IgD-negative memory B cell (primary cell): ENCODE measurements at regions not wholly inside any gene's neighbourhood (a gene's known extent, or its start where the extent isn't known, plus 50 kb on each side); places are given as distances from the start of the nearest gene placed in this dataset.
"Not testable (repeated sequence)": the region's sequence is repeated elsewhere in the genome, so short reads cannot be mapped to it uniquely, and the experiment has no call there.

Source experiments
- H3K27ac Mint-ChIP-seq, 3 donors: one replicate each; pipeline ENCODE4 v1.8.0; 2020 to 2022; ENCODE audit warnings: mild to moderate bottlenecking in 3 of 3, mixed read lengths in 3 of 3, moderate library complexity in 1 of 3
- H3K27me3 Mint-ChIP-seq: one replicate; pipeline ENCODE4 v1.8.0; 2021; ENCODE audit warnings: mixed read lengths
- H3K36me3 Mint-ChIP-seq: one replicate; pipeline ENCODE4 v1.8.0; 2020; ENCODE audit warnings: mild to moderate bottlenecking, mixed read lengths
- H3K4me1 Mint-ChIP-seq, 3 donors: one replicate each; pipeline ENCODE4 v1.8.0; 2020 to 2022; ENCODE audit warnings: mixed read lengths in 3 of 3, mild to moderate bottlenecking in 1 of 3
- H3K4me3 Mint-ChIP-seq, 4 donors: one replicate each; pipeline ENCODE4 v1.8.0; 2020 to 2022; ENCODE audit warnings: mild to moderate bottlenecking in 4 of 4, mixed read lengths in 4 of 4, moderate library complexity in 3 of 4
- H3K9me3 Mint-ChIP-seq, 3 donors: one replicate each; pipeline ENCODE4 v1.8.0; 2020 to 2021; ENCODE audit warnings: mixed read lengths in 3 of 3, mild to moderate bottlenecking in 1 of 3

- Mint-ChIP-seq H3K27ac (no peak overlapping the region), H3K4me1 (no peaks in the 10 kb centered on the region), H3K4me3 (no peak overlapping the region), H3K9me3 (peaks cover 0 to 1% (median 0%) of the 10 kb centered on the region in 3 donors), H3K27me3 (peaks cover 1% of the 10 kb centered on the region), H3K36me3 (no peaks in the 10 kb centered on the region)
Measured at GRCh38 chr3:20302766-20303165, 116.8 kb upstream of the SGO1 start.

GRCh38 chr3:20288050-20288449 is 102.0 kb upstream of the SGO1 start:
- Mint-ChIP-seq H3K27me3 (no peaks in the 10 kb centered on the region), H3K4me3 (no peak overlapping the region), H3K9me3 (peaks cover 9 to 23% (median 21%) of the 10 kb centered on the region in 3 donors), H3K36me3 (peaks cover 3% of the 10 kb centered on the region), H3K4me1 (no peaks in the 10 kb centered on the region), H3K27ac (no peak overlapping the region)

- peak overlapping the region in 3 of 4 donors; percentile 27 to 59 (median 58) for H3K4me3 Mint-ChIP-seq
- peaks cover 0 to 7% (median 6%) of the 10 kb centered on the region in 3 donors for H3K4me1 Mint-ChIP-seq
- H3K27me3 Mint-ChIP-seq, result no peaks in the 10 kb centered on the region
- H3K9me3 Mint-ChIP-seq, result peaks cover 8 to 17% (median 13%) of the 10 kb centered on the region in 3 donors
- H3K27ac Mint-ChIP-seq, result no peak overlapping the region
- H3K36me3 Mint-ChIP-seq, result peaks cover 1% of the 10 kb centered on the region
Measured at GRCh38 chr3:20280257-20280656, 94.3 kb upstream of the SGO1 start.

DNA sequence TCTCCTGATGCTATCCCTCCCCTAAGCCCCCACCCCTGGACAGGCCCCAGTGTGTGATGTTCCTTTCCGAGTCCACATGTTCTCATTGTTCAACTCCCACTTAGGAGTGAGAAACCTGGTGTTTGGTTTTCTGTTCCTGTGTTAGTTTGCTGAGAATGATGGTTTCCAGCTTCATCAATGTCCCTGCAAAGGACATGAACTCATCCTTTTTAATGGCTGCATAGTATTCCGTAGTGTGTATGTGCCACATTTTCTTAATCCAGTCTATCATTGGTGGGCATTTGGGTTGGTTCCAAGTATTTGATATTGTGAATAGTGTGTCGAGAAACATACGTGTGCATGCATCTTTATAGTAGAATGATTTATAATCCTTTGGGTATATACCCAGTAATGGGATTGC is 80.0 kb upstream of the SGO1 start:
- not testable (repeated sequence) for H3K4me3 Mint-ChIP-seq, H3K27ac Mint-ChIP-seq, H3K4me1 Mint-ChIP-seq, H3K27me3 Mint-ChIP-seq
- Mint-ChIP-seq H3K9me3 (peaks cover 1 to 13% (median 7%) of the 10 kb centered on the region in 3 donors), H3K36me3 (peaks cover 11% of the 10 kb centered on the region)

GRCh38 chr3:20264900-20265567 is 79.0 kb upstream of the SGO1 start:
- Mint-ChIP-seq H3K27ac (no peak overlapping the region), H3K36me3 (peaks cover 11% of the 10 kb centered on the region)

DNA sequence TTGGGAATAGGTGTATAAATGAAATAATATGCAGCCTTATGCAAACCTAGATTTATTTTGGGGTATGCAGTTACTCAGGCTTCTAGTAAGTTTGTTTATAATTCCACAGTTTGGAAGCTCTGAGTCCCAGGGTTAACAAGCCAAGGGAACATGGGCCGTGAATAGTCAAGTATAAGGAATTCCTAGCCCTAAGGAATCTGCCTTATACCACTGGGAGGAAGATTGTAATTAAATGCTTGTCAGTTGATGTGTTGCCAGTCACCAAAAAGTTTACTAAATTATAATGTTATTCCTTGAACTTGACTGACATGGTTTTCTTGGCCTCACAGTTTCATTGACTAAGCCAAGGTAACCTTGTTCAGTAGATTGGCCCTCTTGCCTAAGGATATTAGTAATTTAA is 72.4 kb upstream of the SGO1 start:
- H3K27ac Mint-ChIP-seq, result no peak overlapping the region
- H3K9me3 Mint-ChIP-seq, result no peaks in the 10 kb centered on the region

More at GRCh38 chr3:20264900-20265567, 79.0 kb upstream of the SGO1 start:
- Mint-ChIP-seq H3K4me1 (peaks cover 0 to 1% (median 0%) of the 10 kb centered on the region in 3 donors), H3K4me3 (no peak overlapping the region), H3K27me3 (no peaks in the 10 kb centered on the region), H3K9me3 (peaks cover 1 to 13% (median 7%) of the 10 kb centered on the region in 3 donors)

GRCh38 chr3:20256144-20256543 is 70.1 kb upstream of the SGO1 start:
- Mint-ChIP-seq H3K4me3 (peak overlapping the region in 1 of 4 donors; percentile 28), H3K9me3 (no peaks in the 10 kb centered on the region), H3K27ac (no peak overlapping the region)

More for the DNA sequence above, 72.4 kb upstream of the SGO1 start:
- H3K27me3 Mint-ChIP-seq, result no peaks in the 10 kb centered on the region
- H3K4me3 Mint-ChIP-seq, result no peak overlapping the region
- H3K4me1 Mint-ChIP-seq, result peaks cover 8 to 17% (median 15%) of the 10 kb centered on the region in 3 donors
- H3K36me3 Mint-ChIP-seq, result no peaks in the 10 kb centered on the region

GRCh38 chr3:20254268-20255117 is 68.5 kb upstream of the SGO1 start:
- H3K27ac Mint-ChIP-seq, result no peak overlapping the region
- H3K4me3 Mint-ChIP-seq, result no peak overlapping the region
- no peaks in the 10 kb centered on the region for H3K27me3 Mint-ChIP-seq
- no peaks in the 10 kb centered on the region for H3K9me3 Mint-ChIP-seq
- H3K4me1 Mint-ChIP-seq, result peaks cover 8 to 15% (median 15%) of the 10 kb centered on the region in 3 donors
- H3K36me3 Mint-ChIP-seq, result no peaks in the 10 kb centered on the region

More at GRCh38 chr3:20256144-20256543, 70.1 kb upstream of the SGO1 start:
- H3K4me1 Mint-ChIP-seq, result peaks cover 8 to 17% (median 15%) of the 10 kb centered on the region in 3 donors
- no peaks in the 10 kb centered on the region for H3K27me3 Mint-ChIP-seq
- H3K36me3 Mint-ChIP-seq, result no peaks in the 10 kb centered on the region

- no peak overlapping the region for H3K27ac Mint-ChIP-seq
- H3K27me3 Mint-ChIP-seq, result no peaks in the 10 kb centered on the region
Measured at GRCh38 chr3:20250786-20251185, 64.8 kb upstream of the SGO1 start.

DNA sequence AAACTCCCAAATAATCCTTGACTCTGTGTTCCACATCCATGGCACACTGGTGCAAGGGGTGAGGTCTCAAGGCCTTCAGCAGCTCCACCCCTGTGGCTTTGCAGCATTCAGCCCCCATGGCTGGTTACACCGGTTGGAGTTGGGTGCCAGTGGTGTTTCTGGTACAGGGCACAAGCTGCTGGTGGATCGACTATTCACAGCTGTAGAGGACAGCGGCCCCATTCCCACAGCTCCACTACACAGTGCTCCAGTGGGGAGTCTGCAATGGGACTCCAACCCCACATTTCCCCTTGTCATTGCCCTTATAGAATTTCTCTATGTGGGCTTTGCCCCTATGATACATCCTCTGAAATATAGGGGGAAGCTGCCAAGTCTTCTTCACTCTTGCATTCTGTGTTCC is 64.3 kb upstream of the SGO1 start:
- Mint-ChIP-seq H3K4me1 (peaks cover 9 to 14% (median 10%) of the 10 kb centered on the region in 3 donors), H3K27ac (no peak overlapping the region), H3K27me3 (no peaks in the 10 kb centered on the region), H3K9me3 (peaks cover 0 to 2% (median 0%) of the 10 kb centered on the region in 3 donors), H3K4me3 (no peak overlapping the region), H3K36me3 (peaks cover 2% of the 10 kb centered on the region)

More at GRCh38 chr3:20250786-20251185, 64.8 kb upstream of the SGO1 start:
- H3K9me3 Mint-ChIP-seq, result peaks cover 0 to 2% (median 0%) of the 10 kb centered on the region in 3 donors
- no peak overlapping the region for H3K4me3 Mint-ChIP-seq
- H3K36me3 Mint-ChIP-seq, result peaks cover 2% of the 10 kb centered on the region
- peaks cover 5 to 16% (median 12%) of the 10 kb centered on the region in 3 donors for H3K4me1 Mint-ChIP-seq

GRCh38 chr3:20246662-20247061 is 60.7 kb upstream of the SGO1 start:
- Mint-ChIP-seq H3K4me1 (peaks cover 7 to 10% (median 9%) of the 10 kb centered on the region in 3 donors), H3K4me3 (no peak overlapping the region), H3K9me3 (peaks cover 0 to 4% (median 0%) of the 10 kb centered on the region in 3 donors), H3K27me3 (no peaks in the 10 kb centered on the region), H3K36me3 (peaks cover 4% of the 10 kb centered on the region), H3K27ac (no peak overlapping the region)

DNA sequence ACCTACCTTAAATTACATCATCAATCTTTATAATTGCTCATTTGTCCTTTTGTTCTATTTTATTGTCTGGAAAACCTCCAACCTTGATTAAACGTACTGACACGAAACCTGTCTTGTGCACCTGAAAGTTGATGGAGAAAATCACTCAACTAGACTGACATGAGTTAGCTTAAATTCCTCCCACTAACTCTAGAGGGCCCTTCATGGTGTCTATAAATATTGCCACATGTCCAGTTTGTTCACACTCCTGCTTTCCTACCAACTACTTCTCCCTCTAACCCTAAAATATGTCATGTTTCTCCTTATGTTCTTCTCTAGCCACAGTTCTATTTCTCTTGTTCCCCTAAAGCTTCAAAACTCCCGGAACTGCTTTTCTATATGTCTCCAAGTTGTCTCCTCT is 59.8 kb upstream of the SGO1 start:
- Mint-ChIP-seq H3K36me3 (peaks cover 4% of the 10 kb centered on the region), H3K4me1 (peaks cover 7 to 10% (median 9%) of the 10 kb centered on the region in 3 donors), H3K27ac (peak overlapping the region in 1 of 3 donors; percentile 8), H3K9me3 (peaks cover 0 to 4% (median 0%) of the 10 kb centered on the region in 3 donors), H3K27me3 (no peaks in the 10 kb centered on the region), H3K4me3 (peak overlapping the region in 1 of 4 donors; percentile 33)

DNA sequence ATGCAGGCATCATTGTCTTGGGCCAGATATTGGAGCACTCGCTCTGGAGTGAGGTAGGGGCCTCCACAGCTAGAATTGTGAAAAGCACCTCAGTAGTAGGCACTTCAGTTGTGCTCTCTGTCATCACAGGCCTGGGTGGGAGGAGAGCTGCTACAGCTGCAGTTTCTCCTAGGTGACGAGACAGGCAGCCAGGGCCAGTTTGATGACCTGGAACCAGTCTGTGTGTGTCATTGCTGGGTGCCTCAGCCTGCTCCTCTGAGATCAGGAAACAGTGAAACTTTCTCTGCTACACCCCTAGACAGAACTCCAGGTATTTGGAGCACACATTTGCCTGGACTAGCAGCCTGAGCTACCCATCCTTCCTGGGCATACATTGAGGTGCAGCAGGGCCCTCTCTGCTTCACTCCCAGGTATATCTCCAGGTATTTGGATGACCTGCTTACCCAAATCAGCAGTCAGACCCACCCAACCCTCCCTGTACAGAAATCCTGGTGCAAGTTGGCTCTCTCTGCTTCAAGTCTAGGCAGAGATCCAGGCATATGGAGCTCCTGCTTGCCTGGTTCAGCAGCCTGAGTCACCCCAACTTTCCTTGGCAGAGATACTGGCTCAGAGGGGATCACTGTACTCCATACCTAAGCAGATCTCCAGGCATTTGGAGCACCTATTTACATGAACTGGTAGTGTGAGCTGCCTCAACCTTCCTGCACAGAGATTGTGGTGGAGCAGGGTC is 54.3 kb upstream of the SGO1 start:
- peaks cover 0 to 2% (median 0%) of the 10 kb centered on the region in 3 donors for H3K9me3 Mint-ChIP-seq
- H3K36me3 Mint-ChIP-seq, result peaks cover 2% of the 10 kb centered on the region
- H3K27ac Mint-ChIP-seq, result no peak overlapping the region
- H3K4me1 Mint-ChIP-seq, result peaks cover 0 to under 1% (median 0%) of the 10 kb centered on the region in 3 donors
- no peaks in the 10 kb centered on the region for H3K27me3 Mint-ChIP-seq
- H3K4me3 Mint-ChIP-seq, result no peak overlapping the region

DNA sequence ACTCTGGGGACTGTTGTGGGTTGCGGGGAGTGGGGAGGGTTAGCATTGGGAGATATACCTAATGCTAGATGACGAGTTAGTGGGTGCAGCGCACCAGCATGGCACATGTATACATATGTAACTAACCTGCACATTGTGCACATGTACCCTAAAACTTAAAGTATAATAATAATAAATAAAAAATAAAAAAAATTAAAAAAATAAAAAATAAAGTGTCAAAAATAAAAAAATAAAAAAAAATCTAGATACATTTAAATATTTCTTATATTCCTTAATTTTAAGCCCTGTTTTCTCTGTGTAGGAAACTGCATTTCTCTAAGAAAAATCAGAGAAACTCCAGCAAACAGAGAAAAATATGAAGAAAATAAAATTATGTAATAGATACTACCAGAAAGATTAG is 52.2 kb upstream of the SGO1 start:
- H3K4me1 Mint-ChIP-seq, H3K27me3 Mint-ChIP-seq, H3K27ac Mint-ChIP-seq: not testable (repeated sequence)

GRCh38 chr3:20236603-20237002 is 50.6 kb upstream of the SGO1 start:
- peaks cover 2% of the 10 kb centered on the region for H3K36me3 Mint-ChIP-seq
- no peaks in the 10 kb centered on the region for H3K4me1 Mint-ChIP-seq
- no peak overlapping the region for H3K4me3 Mint-ChIP-seq
- no peaks in the 10 kb centered on the region for H3K27me3 Mint-ChIP-seq
- H3K9me3 Mint-ChIP-seq, result no peaks in the 10 kb centered on the region
- no peak overlapping the region for H3K27ac Mint-ChIP-seq

More for the DNA sequence above, 52.2 kb upstream of the SGO1 start:
- not testable (repeated sequence) for H3K9me3 Mint-ChIP-seq, H3K36me3 Mint-ChIP-seq, H3K4me3 Mint-ChIP-seq
